Middle frontal gyrus (tissue), 1 donor: ENCODE measurements at regions not wholly inside any gene's neighbourhood (a gene's known extent, or its start where the extent isn't known, plus 50 kb on each side); places are given as distances from the start of the nearest gene placed in this dataset.
"Not testable (repeated sequence)": the region's sequence is repeated elsewhere in the genome, so short reads cannot be mapped to it uniquely, and the experiment has no call there.

Experiments
- DNase-seq: peaks from one replicate; pipeline ENCODE4 v3.0.0-alpha.2; 2015; ENCODE audit warnings: low spot score; ENCODE audit errors: extremely low spot score

GRCh38 chr3:87796137-87796842 lies 262.5 kb downstream of the CGGBP1 start:
- no peak for DNase-seq

GRCh38 chr3:87795701-87796100 lies 263.1 kb downstream of the CGGBP1 start:
- DNase-seq: no peak

- DNase-seq: no peak
Measured at GRCh38 chr3:87793337-87793877, 265.4 kb downstream of the CGGBP1 start.

GRCh38 chr3:87792534-87793336 lies 266.1 kb downstream of the CGGBP1 start, which contains the start of gene HTR1F:
Gene HTR1F (plus strand): TSS chr3:87792706.
- no peak for DNase-seq

GRCh38 chr3:87792198-87792533 lies 266.6 kb downstream of the CGGBP1 start:
- no peak for DNase-seq

- no peak for DNase-seq
Measured at GRCh38 chr3:87791248-87792027, 267.4 kb downstream of the CGGBP1 start.

GRCh38 chr3:87789049-87789448 lies 269.8 kb downstream of the CGGBP1 start:
- DNase-seq: not testable (repeated sequence)

GRCh38 chr3:87788516-87788915 lies 270.3 kb downstream of the CGGBP1 start:
- no peak for DNase-seq

GRCh38 chr3:87780811-87781210 lies 278.0 kb downstream of the CGGBP1 start:
- DNase-seq: no peak

- DNase-seq: no peak
Measured at GRCh38 chr3:87778876-87779275, 279.9 kb downstream of the CGGBP1 start.

- DNase-seq: no peak
Measured at GRCh38 chr3:87771337-87772192, 287.2 kb downstream of the CGGBP1 start.

GRCh38 chr3:87766721-87767120 lies 292.1 kb downstream of the CGGBP1 start:
- DNase-seq: no peak

GRCh38 chr3:87765256-87765655 lies 293.5 kb downstream of the CGGBP1 start:
- no peak for DNase-seq

- DNase-seq: no peak
Measured at GRCh38 chr3:87761795-87762194, 297.0 kb downstream of the CGGBP1 start.

- no peak for DNase-seq
Measured at GRCh38 chr3:87761341-87761740, 297.5 kb downstream of the CGGBP1 start.

GRCh38 chr3:87756616-87757015 lies 302.2 kb downstream of the CGGBP1 start:
- no peak for DNase-seq

- no peak for DNase-seq
Measured at GRCh38 chr3:87755852-87756251, 303.0 kb downstream of the CGGBP1 start.

- no peak for DNase-seq
Measured at GRCh38 chr3:87742250-87742649, 316.6 kb downstream of the CGGBP1 start.

- not testable (repeated sequence) for DNase-seq
Measured at GRCh38 chr3:87740894-87741293, 317.9 kb downstream of the CGGBP1 start.

- not testable (repeated sequence) for DNase-seq
Measured at GRCh38 chr3:87737817-87738216, 321.0 kb downstream of the CGGBP1 start.
